Adrenal gland (tissue), 5 donors: ENCODE measurements at regions not wholly inside any gene's neighbourhood (a gene's known extent, or its start where the extent isn't known, plus 50 kb on each side); places are given as distances from the start of the nearest gene placed in this dataset.

Experiments
- POLR2A ChIP-seq, 2 donors: fragments of 450-650 bp; IDR thresholded peaks; one replicate each; pipeline ENCODE4 v1.6.1; 2017; ENCODE audit warnings: antibody characterized with exemption in 2 of 2, mild to moderate bottlenecking in 2 of 2, moderate library complexity in 1 of 2
- TF ChIP-seq, protein P1 (sequence below), 6 experiments: fragments of 450-650 bp in 4 of 6; fragments of 200-600 bp in 2 of 6; sonication (generic) in 1 of 6; IDR thresholded peaks; 1 replicate in 5 of 6; 2 replicates in 1 of 6; pipeline versions ENCODE4 v1.5.1 to v1.8.0; 2016 to 2021; ENCODE audit warnings: antibody characterized with exemption in 6 of 6, mild to moderate bottlenecking in 2 of 6, moderate library complexity in 1 of 6
- donor health status: DM: no; HTN: no; CAD: no.

DNA sequence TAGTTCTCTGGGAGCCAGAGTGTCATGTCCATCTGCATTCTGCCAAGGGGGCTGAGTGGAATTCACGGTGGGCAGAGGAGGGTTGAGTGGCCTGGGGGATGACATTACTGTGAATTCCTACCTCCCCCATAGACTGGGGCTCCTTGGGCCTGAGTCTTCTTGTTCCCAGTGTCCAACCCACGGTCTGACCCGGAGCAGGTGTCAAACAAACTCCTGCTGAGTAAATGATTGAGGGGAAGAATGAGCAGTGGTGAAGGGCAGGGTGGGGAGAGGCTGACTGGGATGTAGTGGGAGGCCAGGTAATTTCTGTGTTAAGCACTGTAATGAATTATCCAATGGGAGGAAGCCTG, 597.6 kb downstream of the MATN1 start:
- TF ChIP-seq, protein P1, sequence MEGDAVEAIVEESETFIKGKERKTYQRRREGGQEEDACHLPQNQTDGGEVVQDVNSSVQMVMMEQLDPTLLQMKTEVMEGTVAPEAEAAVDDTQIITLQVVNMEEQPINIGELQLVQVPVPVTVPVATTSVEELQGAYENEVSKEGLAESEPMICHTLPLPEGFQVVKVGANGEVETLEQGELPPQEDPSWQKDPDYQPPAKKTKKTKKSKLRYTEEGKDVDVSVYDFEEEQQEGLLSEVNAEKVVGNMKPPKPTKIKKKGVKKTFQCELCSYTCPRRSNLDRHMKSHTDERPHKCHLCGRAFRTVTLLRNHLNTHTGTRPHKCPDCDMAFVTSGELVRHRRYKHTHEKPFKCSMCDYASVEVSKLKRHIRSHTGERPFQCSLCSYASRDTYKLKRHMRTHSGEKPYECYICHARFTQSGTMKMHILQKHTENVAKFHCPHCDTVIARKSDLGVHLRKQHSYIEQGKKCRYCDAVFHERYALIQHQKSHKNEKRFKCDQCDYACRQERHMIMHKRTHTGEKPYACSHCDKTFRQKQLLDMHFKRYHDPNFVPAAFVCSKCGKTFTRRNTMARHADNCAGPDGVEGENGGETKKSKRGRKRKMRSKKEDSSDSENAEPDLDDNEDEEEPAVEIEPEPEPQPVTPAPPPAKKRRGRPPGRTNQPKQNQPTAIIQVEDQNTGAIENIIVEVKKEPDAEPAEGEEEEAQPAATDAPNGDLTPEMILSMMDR (IDR thresholded peaks at IDR 0.05): no peak
- TF ChIP-seq POLR2A (IDR thresholded peaks at IDR 0.05): no peak
